Mucosa of descending colon (tissue), 3 donors: ENCODE measurements at regions not wholly inside any gene's neighbourhood (a gene's known extent, or its start where the extent isn't known, plus 50 kb on each side); places are given as distances from the start of the nearest gene placed in this dataset.

ENCODE experiments used
- ATAC-seq: fragments of 200-7000 bp; cut with Tn5 transposase; one replicate; pipeline ENCODE4 v1.9.1; 2020; ENCODE audit warnings: mild to moderate bottlenecking, moderate library complexity
- DNase-seq, 3 donors: peaks; one replicate each; pipeline ENCODE4 v3.0.0-alpha.2; 2020
- H3K36me3 ChIP-seq: fragments of 200-600 bp; one replicate; pipeline ENCODE4 v1.8.0; 2021; ENCODE audit warnings: low read depth, mild to moderate bottlenecking
- H3K4me1 ChIP-seq: fragments of 200-600 bp; one replicate; pipeline ENCODE4 v1.8.0; 2021; ENCODE audit warnings: low read depth, mild to moderate bottlenecking
- H3K4me3 ChIP-seq: fragments of 200-600 bp; one replicate; pipeline ENCODE4 v1.8.0; 2021; ENCODE audit warnings: mild to moderate bottlenecking
- H3K9me3 ChIP-seq: fragments of 200-600 bp; one replicate; pipeline ENCODE4 v1.8.0; 2021; ENCODE audit warnings: mild to moderate bottlenecking
- CTCF ChIP-seq: fragments of 200-600 bp; IDR thresholded peaks from one replicate; pipeline ENCODE4 v1.8.0; 2022; ENCODE audit warnings: antibody characterized with exemption, mild to moderate bottlenecking
- intact Hi-C, 2 donors: fragments of 100-400 bp; cut with DNase I in 1 of 2; cut with micrococcal nuclease in 1 of 2; formaldehyde crosslinking; loops; one replicate each; pipeline versions ENCODE4 v1.11.0 to v1.11.1; 2022; cut with DNase I, micrococcal nuclease
- donor health status: DM: no; HTN: no; CAD: no; lungs with moderate emphysema.
- donor health status: DM: no; HTN: no; CAD: no.
- donor health status: DM: no; HTN: yes; CAD: no.

GRCh38 chr6:163923658-163924411 lies 509.3 kb downstream of the QKI start:
- no peak overlapping the region for H3K4me3 ChIP-seq
- DNase-seq (no peak), ATAC-seq (no peak)
- intact Hi-C loops = no loop called here
- no peaks in the 10 kb centered on the region for H3K4me1 ChIP-seq
- no peaks in the 10 kb centered on the region for H3K36me3 ChIP-seq
- peaks cover 3% of the 10 kb centered on the region for H3K9me3 ChIP-seq
- TF ChIP-seq CTCF = no peak

- no peaks in the 10 kb centered on the region for H3K36me3 ChIP-seq
- DNase-seq (no peak), ATAC-seq (no peak)
- no peak overlapping the region for H3K4me3 ChIP-seq
- intact Hi-C loops = no loop called here
- no peaks in the 10 kb centered on the region for H3K4me1 ChIP-seq
- H3K9me3 ChIP-seq = peaks cover 3% of the 10 kb centered on the region
- TF ChIP-seq CTCF = no peak
Observed at GRCh38 chr6:163922562-163922961, 508.0 kb downstream of the QKI start.

- no peak for TF ChIP-seq CTCF
- no peak for DNase-seq
- Histone ChIP-seq H3K9me3 (peaks cover 3% of the 10 kb centered on the region), H3K36me3 (no peaks in the 10 kb centered on the region), H3K4me3 (no peak overlapping the region), H3K4me1 (no peaks in the 10 kb centered on the region)
- intact Hi-C loops = no loop called here
- ATAC-seq = no peak
Observed at GRCh38 chr6:163919652-163920051, 505.1 kb downstream of the QKI start.

GRCh38 chr6:163916315-163917081 lies 502.0 kb downstream of the QKI start:
- no peaks in the 10 kb centered on the region for H3K36me3 ChIP-seq
- TF ChIP-seq CTCF = no peak
- peaks cover 3% of the 10 kb centered on the region for H3K9me3 ChIP-seq
- no peak overlapping the region for H3K4me3 ChIP-seq
- intact Hi-C loops = no loop called here
- no peaks in the 10 kb centered on the region for H3K4me1 ChIP-seq
- no peak for DNase-seq
- ATAC-seq = no peak

GRCh38 chr6:163915131-163915530 lies 500.6 kb downstream of the QKI start:
- no peaks in the 10 kb centered on the region for H3K4me1 ChIP-seq
- intact Hi-C loops = no loop called here
- DNase-seq (no peak), ATAC-seq (no peak)
- no peak for TF ChIP-seq CTCF
- no peaks in the 10 kb centered on the region for H3K36me3 ChIP-seq
- H3K4me3 ChIP-seq = no peak overlapping the region
- peaks cover 3% of the 10 kb centered on the region for H3K9me3 ChIP-seq
